ENCODE measurements at regions not wholly inside any gene's neighbourhood (a gene's known extent, or its start where the extent isn't known, plus 50 kb on each side); places are given as distances from the start of the nearest gene placed in this dataset.
"Not testable (repeated sequence)": the region's sequence is repeated elsewhere in the genome, so short reads cannot be mapped to it uniquely, and the experiment has no call there.

DNA sequence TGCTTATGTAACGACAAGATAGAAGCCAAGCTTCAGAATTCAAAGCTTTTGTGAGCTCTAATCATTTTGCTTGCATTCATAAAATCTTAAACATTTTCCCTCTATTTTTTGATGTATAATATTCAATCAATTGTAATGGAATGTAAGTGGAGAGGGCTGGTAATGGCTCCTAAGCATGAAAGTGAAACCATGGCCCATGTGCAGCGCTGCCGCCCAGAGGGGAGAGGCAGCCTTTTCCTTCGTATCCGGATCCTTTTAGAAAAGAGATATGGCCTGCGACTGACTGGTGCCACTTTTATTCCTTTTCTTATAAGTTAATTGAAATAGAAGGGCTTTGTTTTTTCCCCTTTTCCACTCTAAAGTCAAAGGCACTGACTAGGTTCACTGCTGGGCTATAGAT lies 178.9 kb upstream of the POMZP3 start:
- DNase-seq, ATAC-seq, H3K4me3 Mint-ChIP-seq, POLR2A ChIA-PET, H3K27me3 Mint-ChIP-seq, H3K36me3 Mint-ChIP-seq, H3K4me1 Mint-ChIP-seq, H3K9me3 Mint-ChIP-seq, H3K27ac Mint-ChIP-seq: not testable (repeated sequence)

- POLR2A ChIA-PET, ATAC-seq, H3K4me1 Mint-ChIP-seq, H3K27me3 Mint-ChIP-seq, H3K4me3 Mint-ChIP-seq, H3K27ac Mint-ChIP-seq, H3K9me3 Mint-ChIP-seq, DNase-seq, H3K36me3 Mint-ChIP-seq: not testable (repeated sequence)
Observed at GRCh38 chr7:76805262-76805661, 178.2 kb upstream of the POMZP3 start.

DNA sequence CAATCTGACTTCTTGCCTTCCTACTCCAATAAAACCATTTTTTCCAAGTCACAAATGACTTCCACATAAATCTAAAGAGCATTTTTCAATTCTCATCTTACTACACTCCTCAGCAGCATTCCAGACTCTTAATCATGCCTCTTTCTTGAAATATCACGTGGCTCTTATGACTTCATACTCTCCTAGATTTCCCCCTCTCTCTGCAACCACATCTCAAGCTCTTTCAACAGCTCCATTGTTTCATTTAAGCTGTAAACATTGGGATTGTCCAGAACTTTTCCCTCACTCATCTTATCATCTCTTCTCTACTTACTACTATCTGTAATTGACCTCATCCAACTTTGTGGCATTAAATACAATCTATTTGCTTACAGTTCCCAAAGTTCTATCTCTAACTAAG lies 170.6 kb upstream of the POMZP3 start:
- Mint-ChIP-seq H3K27me3 (peaks cover 3 to 20% (median 18%) of the 10 kb centered on the region in 5 donors), H3K27ac (peak overlapping the region in 1 of 10 donors; percentile 21)
- H3K36me3 Mint-ChIP-seq, ATAC-seq, DNase-seq, H3K4me3 Mint-ChIP-seq, H3K9me3 Mint-ChIP-seq, H3K4me1 Mint-ChIP-seq, POLR2A ChIA-PET: not testable (repeated sequence)

DNA sequence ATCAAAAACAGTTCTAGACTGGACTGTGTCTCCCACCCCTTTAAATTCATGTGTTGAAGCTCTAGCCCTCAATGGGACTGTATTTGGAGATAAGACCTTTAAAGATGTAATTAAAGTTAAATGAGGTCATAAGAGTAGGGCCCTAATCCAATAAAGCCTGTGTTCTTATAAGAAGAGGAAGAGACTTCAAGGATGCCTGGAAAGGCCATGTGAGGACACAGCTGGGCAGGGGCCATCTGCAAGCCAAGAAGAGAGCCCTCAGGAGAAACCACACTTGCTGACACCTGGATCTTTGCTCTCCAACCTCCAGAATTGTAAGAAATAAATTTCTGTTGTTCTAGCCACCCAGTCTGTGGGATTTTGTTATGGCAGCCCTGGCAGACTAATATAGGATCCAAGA lies 153.6 kb upstream of the POMZP3 start:
- H3K27me3 Mint-ChIP-seq, POLR2A ChIA-PET, H3K9me3 Mint-ChIP-seq, H3K4me1 Mint-ChIP-seq, DNase-seq, H3K4me3 Mint-ChIP-seq, H3K36me3 Mint-ChIP-seq, ATAC-seq, H3K27ac Mint-ChIP-seq: not testable (repeated sequence)

DNA sequence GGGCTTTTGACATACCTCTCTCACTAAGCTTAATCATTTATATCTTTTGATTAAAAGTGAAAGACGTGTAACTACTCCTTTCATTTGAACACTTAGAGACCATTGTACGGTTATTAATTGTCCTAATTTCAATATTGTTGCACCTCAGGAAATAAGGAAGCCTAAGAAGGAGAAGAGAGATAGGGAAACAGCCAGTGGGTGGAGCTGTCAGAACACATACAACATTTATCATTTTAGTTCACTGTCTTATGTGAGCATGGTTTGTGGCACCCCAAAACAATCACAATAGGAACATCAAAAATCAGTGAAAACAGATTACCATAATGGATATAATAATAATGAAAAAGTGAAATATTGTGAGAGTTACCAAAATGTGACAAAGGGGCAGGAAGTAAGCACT lies 147.2 kb upstream of the POMZP3 start:
- H3K4me3 Mint-ChIP-seq, H3K9me3 Mint-ChIP-seq, H3K27ac Mint-ChIP-seq, H3K36me3 Mint-ChIP-seq, POLR2A ChIA-PET, H3K27me3 Mint-ChIP-seq, H3K4me1 Mint-ChIP-seq, ATAC-seq: not testable (repeated sequence)
- peak in 1 of 10 donors; percentile 3 for DNase-seq

GRCh38 chr7:76771980-76772379 lies 144.9 kb upstream of the POMZP3 start:
- ATAC-seq, H3K4me3 Mint-ChIP-seq, H3K4me1 Mint-ChIP-seq, POLR2A ChIA-PET, H3K27me3 Mint-ChIP-seq, H3K36me3 Mint-ChIP-seq, H3K27ac Mint-ChIP-seq, DNase-seq: not testable (repeated sequence)
- H3K9me3 Mint-ChIP-seq, result peaks cover 0 to 13% (median 5%) of the 10 kb centered on the region in 9 donors

DNA sequence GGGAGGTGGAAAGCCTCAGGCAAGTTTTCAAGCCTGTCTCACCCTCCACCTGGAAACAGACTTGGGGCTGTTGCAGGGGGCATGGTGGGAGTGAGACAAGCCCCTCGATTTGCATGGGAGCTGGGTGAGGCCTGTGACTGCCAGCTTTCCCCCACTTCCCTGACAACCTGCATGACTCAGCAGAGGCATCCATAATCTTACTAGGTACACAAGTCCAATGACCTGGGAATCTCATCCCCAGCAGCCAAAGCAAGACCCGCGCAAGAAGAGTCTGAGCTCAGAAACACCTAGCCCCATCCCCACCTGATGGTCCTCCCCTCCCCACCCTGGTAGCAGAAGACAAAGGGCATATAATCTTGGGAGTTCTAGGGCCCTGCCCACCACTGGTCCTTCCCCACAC lies 136.9 kb upstream of the POMZP3 start:
- DNase-seq, POLR2A ChIA-PET, ATAC-seq, H3K4me3 Mint-ChIP-seq, H3K36me3 Mint-ChIP-seq, H3K4me1 Mint-ChIP-seq, H3K27ac Mint-ChIP-seq: not testable (repeated sequence)
- H3K9me3 Mint-ChIP-seq, result peaks cover 0 to 19% (median 8%) of the 10 kb centered on the region in 9 donors
- peaks cover 2 to 18% (median 5%) of the 10 kb centered on the region in 5 donors for H3K27me3 Mint-ChIP-seq

- ATAC-seq, H3K4me3 Mint-ChIP-seq, H3K27ac Mint-ChIP-seq, DNase-seq, H3K9me3 Mint-ChIP-seq, H3K36me3 Mint-ChIP-seq, H3K4me1 Mint-ChIP-seq, POLR2A ChIA-PET: not testable (repeated sequence)
- peaks cover 2 to 23% (median 5%) of the 10 kb centered on the region in 5 donors for H3K27me3 Mint-ChIP-seq
Observed at GRCh38 chr7:76760546-76761220, 133.6 kb upstream of the POMZP3 start.

DNA sequence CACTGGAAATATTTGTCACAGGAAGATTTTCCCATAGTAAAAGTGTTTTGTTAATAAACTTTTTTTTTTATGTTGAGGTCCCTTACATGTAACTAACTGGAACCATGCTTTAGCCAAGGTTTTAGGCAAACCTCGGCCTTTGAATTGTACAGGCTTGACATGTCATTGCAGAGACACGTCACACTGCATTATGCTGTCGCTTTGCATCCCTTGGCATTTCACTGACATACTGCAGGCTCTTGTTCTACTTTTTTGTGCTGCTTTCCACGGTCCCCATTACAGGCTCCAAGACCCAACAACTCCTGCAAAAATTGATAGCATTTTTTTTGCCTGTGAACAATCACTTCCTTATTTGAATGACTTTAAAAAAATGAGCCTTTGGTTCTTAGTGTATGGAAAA lies 112.5 kb upstream of the POMZP3 start:
- H3K27me3 Mint-ChIP-seq, H3K4me1 Mint-ChIP-seq, POLR2A ChIA-PET, H3K4me3 Mint-ChIP-seq, DNase-seq, H3K36me3 Mint-ChIP-seq, H3K9me3 Mint-ChIP-seq, H3K27ac Mint-ChIP-seq, ATAC-seq: not testable (repeated sequence)

DNA sequence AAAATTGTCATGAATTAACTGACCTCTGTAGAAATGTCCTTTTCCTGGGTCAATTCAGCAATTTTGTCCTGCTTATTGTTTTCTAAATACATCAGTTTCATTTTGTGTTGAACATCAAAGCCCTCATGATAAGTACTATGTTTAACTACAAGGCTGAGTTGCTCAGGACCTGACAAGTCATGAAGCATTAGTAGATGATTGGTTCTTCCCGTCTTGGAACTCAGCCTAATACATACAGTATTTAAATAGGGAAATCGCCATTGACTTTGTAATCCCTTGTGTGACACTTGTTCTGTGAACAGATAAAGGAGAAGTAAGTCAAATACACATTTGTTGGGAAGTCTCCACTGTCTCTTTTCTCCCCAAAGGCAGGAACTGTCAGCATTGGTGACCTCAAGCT lies 109.6 kb upstream of the POMZP3 start:
- H3K4me3 Mint-ChIP-seq, H3K27me3 Mint-ChIP-seq, H3K36me3 Mint-ChIP-seq, POLR2A ChIA-PET, DNase-seq, ATAC-seq, H3K4me1 Mint-ChIP-seq, H3K9me3 Mint-ChIP-seq, H3K27ac Mint-ChIP-seq: not testable (repeated sequence)

- DNase-seq, POLR2A ChIA-PET, H3K9me3 Mint-ChIP-seq, H3K36me3 Mint-ChIP-seq, H3K4me3 Mint-ChIP-seq, H3K27ac Mint-ChIP-seq, ATAC-seq, H3K4me1 Mint-ChIP-seq, H3K27me3 Mint-ChIP-seq: not testable (repeated sequence)
Observed at GRCh38 chr7:76736091-76736490, 109.0 kb upstream of the POMZP3 start.

GRCh38 chr7:76735668-76736067 lies 108.6 kb upstream of the POMZP3 start:
- H3K9me3 Mint-ChIP-seq, H3K27me3 Mint-ChIP-seq, H3K36me3 Mint-ChIP-seq, H3K4me1 Mint-ChIP-seq, H3K4me3 Mint-ChIP-seq, POLR2A ChIA-PET, H3K27ac Mint-ChIP-seq, DNase-seq, ATAC-seq: not testable (repeated sequence)

GRCh38 chr7:76728571-76728974 lies 101.5 kb upstream of the POMZP3 start:
- H3K4me3 Mint-ChIP-seq, H3K36me3 Mint-ChIP-seq, H3K27me3 Mint-ChIP-seq, DNase-seq, H3K27ac Mint-ChIP-seq, H3K4me1 Mint-ChIP-seq, POLR2A ChIA-PET, H3K9me3 Mint-ChIP-seq, ATAC-seq: not testable (repeated sequence)

DNA sequence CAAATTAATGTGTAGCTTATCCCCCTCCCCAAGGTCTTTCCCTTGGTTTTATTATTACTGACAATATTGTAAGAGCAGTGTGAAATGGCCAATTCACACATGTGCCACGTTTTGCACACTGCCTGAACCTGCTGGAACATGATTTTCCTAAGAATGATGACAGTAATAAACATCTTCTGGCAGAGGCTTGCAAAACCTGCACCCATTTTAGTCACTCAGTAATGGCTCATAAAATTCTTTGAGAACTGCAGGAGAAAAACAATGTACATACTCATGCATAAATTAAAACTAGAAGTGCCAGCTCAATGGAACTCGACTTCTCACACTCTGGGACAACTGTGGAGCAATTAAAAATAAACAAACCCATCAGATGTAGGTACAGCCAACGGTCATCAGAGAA lies 96.8 kb upstream of the POMZP3 start:
- POLR2A ChIA-PET, H3K27ac Mint-ChIP-seq: not testable (repeated sequence)

More for the DNA sequence above, 96.8 kb upstream of the POMZP3 start:
- not testable (repeated sequence) for H3K9me3 Mint-ChIP-seq, ATAC-seq, H3K36me3 Mint-ChIP-seq, H3K4me3 Mint-ChIP-seq, H3K4me1 Mint-ChIP-seq, DNase-seq
- H3K27me3 Mint-ChIP-seq, result peaks cover 0 to 14% (median 5%) of the 10 kb centered on the region in 5 donors

All from naive thymus-derived CD8-positive, alpha-beta T cell (primary cell).